RWPE1 (cell line): ENCODE measurements at regions not wholly inside any gene's neighbourhood (a gene's known extent, or its start where the extent isn't known, plus 50 kb on each side); places are given as distances from the start of the nearest gene placed in this dataset.

Experiments used
- CTCF ChIA-PET: fragments of 350-600 bp; sonication (Branson Sonifier 250); formaldehyde crosslinking; extraction: SDS; loops from one replicate; lab custom pipeline; 2021; lab: Yijun Ruan, JAX
- POLR2A ChIA-PET: fragments of 400-600 bp; formaldehyde crosslinking; extraction: SDS; loops from one replicate; lab custom pipeline; 2020; ENCODE audit warnings: antibody characterized with exemption; ENCODE audit not compliant: low non-redundant PET; lab: Yijun Ruan, JAX
- DNase-seq: peaks from one replicate; pipeline ENCODE4 v3.0.0; 2012; ENCODE audit warnings: low spot score
- H3K27ac ChIP-seq: fragments of 450-650 bp; 2 replicates; pipeline ENCODE4 v1.5.1; 2017
- TF ChIP-seq, protein P1 (sequence below): fragments of 450-650 bp; conservative IDR thresholded peaks from 2 replicates; pipeline ENCODE4 v1.5.1; 2017; ENCODE audit warnings: low read depth, mild to moderate bottlenecking

DNA sequence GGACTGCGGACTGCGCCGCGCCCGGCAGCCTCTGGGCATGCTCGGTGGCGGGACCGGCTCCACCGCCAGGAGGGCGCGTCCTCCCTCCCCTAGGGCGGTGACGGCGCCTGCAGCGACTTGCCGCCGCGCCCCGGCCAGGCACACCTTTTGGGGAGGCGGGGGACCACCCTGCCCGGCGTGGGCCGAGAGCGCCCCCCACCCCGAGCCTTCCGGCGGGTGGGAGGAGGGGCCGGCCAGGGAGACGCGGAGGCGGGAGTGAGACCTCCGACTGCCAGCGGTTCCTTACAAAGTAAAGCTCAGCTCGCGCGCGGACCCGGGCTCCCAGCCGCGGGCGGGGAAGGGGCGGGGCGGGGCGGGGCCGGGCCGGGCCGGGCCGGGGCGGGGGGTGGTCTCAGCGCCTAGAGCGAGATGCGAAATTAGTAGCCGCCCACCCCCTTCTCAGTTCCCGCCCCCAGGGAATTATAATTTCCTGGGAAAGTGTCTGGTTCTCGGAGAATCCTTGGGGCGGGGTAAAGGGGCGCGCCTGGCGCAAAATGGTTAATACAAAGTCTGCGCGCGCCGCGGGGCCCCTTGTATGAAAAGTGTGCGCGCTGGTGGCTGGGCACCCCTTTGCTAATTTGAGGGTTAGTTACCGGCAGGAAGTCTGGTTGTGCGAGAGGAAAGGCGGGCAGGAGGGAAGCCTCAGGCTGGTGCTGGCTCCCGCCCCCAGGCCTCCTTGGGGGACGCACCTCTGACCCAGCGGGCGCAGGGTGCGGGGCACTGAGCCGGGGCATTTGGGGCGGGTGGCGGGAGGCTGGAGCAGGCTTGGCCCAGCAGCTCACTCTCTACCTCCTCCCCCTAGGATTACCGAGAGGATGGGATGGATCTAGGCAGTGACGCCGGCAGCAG is 224.8 kb upstream of the IL12A start:
- DNase-seq: peak; percentile 87
- CTCF ChIA-PET: interaction anchor here (0.5 to 1.9 kb wide), 6 partner anchors 40 to 660 kb away, joined by 3 to 10 read pairs (median 3); no protein-coding TSS in a partner anchor
- H3K27ac ChIP-seq: peak overlapping the region; percentile 98

DNA sequence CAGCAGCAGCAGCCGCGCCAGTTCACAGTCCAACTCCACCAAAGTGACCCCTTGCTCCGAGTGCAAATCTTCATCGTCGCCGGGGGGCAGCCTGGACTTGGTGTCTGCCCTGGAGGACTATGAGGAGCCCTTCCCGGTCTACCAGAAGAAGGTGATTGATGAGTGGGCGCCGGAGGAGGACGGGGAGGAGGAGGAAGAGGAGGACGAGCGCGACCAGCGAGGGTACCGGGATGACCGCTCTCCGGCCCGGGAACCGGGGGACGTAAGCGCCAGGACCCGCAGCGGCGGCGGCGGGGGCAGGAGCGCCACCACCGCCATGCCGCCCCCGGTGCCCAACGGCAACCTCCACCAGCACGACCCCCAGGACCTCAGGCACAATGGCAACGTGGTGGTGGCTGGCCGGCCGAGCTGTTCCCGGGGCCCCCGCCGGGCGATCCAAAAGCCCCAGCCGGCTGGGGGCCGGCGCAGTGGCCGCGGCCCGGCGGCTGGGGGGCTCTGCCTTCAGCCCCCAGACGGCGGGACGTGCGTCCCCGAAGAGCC is 224.1 kb upstream of the IL12A start:
- peak overlapping the region; percentile 98 for H3K27ac ChIP-seq
- TF ChIP-seq, protein P1, sequence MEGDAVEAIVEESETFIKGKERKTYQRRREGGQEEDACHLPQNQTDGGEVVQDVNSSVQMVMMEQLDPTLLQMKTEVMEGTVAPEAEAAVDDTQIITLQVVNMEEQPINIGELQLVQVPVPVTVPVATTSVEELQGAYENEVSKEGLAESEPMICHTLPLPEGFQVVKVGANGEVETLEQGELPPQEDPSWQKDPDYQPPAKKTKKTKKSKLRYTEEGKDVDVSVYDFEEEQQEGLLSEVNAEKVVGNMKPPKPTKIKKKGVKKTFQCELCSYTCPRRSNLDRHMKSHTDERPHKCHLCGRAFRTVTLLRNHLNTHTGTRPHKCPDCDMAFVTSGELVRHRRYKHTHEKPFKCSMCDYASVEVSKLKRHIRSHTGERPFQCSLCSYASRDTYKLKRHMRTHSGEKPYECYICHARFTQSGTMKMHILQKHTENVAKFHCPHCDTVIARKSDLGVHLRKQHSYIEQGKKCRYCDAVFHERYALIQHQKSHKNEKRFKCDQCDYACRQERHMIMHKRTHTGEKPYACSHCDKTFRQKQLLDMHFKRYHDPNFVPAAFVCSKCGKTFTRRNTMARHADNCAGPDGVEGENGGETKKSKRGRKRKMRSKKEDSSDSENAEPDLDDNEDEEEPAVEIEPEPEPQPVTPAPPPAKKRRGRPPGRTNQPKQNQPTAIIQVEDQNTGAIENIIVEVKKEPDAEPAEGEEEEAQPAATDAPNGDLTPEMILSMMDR: no peak
- ChIA-PET CTCF (interaction anchor here (0.6 to 1.0 kb wide), 2 partner anchors 40 to 131 kb away, joined by 3 to 4 read pairs; no protein-coding TSS in a partner anchor), POLR2A (interaction anchor here (1.0 to 1.3 kb wide), 2 partner anchors 20 to 40 kb away, joined by 3 to 5 read pairs; no protein-coding TSS in a partner anchor)
- no peak for DNase-seq

More for the DNA sequence above, 224.8 kb upstream of the IL12A start:
- TF ChIP-seq, protein P1: peak; percentile 12; the same call in 1 of the 2 replicates
- POLR2A ChIA-PET: interaction anchor here (1.3 kb wide), 1 partner anchor 41 kb away, joined by 3 read pairs; no protein-coding TSS in a partner anchor

DNA sequence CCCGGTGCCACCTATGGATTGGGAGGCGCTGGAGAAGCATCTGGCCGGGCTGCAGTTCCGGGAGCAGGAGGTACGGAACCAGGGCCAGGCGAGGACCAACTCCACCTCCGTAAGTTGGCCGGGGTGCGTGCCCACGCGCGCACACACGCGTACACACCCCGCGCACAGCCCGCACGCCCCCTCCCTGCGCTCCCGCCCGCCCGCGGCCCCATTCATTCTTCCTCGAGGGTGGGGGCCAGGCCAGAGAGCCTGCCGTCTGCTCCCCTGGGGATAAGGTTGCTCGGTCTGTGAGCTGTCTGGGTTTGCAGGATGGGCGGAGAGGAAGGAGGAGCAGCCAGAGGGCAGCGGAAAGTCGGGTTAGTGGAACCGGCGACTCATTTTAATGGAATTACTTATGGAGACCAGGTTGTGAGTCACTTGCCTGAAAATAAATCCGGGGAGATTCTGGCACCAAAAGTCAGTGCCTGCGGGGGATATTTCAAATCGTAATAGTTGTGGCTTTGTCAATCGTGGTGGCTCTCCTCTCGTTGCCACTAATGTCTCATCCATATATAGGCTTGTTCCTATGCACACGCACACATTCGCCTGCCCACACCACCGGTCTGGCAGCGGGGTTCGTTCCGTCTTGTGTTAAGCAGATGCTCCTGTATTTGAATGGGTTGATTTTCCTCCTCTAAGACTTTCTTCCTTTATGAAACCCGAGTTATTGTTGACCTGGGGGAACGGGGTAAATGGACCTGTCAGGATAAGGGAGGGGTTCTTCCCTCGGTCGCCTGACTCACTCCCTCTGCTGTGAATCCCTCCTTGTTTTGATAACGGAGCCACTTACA is 223.4 kb upstream of the IL12A start:
- CTCF ChIA-PET: interaction anchor here (0.6 to 1.2 kb wide), 2 partner anchors 10 to 505 kb away, joined by 3 read pairs; no protein-coding TSS in a partner anchor
- TF ChIP-seq, protein P1: no peak
- POLR2A ChIA-PET: interaction anchor here (1.0 to 1.3 kb wide), 2 partner anchors 19 to 40 kb away, joined by 3 to 5 read pairs; no protein-coding TSS in a partner anchor
- DNase-seq: peak; percentile 93
- peak overlapping the region; percentile 98 for H3K27ac ChIP-seq

DNA sequence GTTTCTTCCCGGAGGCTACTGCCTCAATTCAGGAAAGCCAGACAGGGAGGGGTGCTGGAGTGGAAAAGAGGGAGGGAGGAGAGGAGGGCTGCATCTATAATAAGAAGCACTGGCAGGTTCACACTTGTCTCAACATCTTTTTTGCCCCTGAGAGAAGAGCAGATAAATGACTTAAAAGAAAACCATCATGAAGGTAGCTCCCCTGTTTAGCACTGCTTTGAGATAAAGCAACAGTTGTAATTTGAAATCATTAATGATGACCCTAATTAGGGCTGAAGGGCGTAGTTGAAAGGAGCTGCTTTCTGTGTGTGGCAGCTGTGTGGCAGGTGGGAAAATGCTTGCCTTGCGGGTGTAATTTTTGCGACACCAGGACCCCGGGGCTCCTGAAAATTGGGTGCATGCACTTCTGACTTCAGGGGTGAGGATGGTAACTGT is 222.8 kb upstream of the IL12A start:
- TF ChIP-seq, protein P1: no peak
- peak overlapping the region; percentile 98 for H3K27ac ChIP-seq
- ChIA-PET POLR2A (no interaction called here), CTCF (interaction anchor here (0.6 to 1.3 kb wide), 4 partner anchors 9 to 506 kb away, joined by 3 to 4 read pairs (median 3); no protein-coding TSS in a partner anchor)
- DNase-seq: no peak

DNA sequence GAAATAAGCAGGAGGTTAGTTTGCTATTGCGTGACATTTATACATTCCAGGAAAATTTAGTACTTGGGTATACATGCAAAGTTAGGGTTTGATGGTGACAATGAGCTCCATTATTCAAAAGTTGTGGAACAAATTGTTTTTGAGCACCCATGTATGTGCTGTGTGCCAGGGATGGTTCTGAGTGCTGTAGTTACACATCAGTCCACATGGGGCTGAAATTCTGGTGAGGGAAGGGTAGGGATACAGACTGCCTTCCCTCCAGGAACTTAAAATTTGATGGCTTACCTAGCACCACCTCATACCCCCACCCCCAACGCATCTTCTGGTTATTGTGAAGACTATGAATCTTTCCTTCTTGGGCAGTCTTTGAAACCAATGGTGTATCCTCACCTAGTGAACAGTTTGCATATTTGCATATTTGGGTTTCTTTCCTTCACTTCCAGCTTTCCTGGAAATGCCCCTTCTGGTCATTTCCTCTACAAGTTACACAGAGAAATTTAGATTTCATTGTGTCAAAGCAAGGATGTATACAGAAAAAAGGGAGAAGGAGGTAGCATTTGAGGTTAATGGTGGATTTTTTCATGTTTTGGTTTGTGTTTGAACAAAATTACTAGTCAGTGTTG is 222.0 kb upstream of the IL12A start:
- POLR2A ChIA-PET: no interaction called here
- no peak for DNase-seq
- peak overlapping the region; percentile 98; the same call in 1 of the 2 replicates for H3K27ac ChIP-seq
- CTCF ChIA-PET: interaction anchor here (0.7 to 1.3 kb wide), 3 partner anchors 8 to 25 kb away, joined by 3 to 4 read pairs (median 3); no protein-coding TSS in a partner anchor
- TF ChIP-seq, protein P1: peak; percentile 30
